Left ventricle myocardium inferior (tissue), 1 donor: ENCODE measurements at regions not wholly inside any gene's neighbourhood (a gene's known extent, or its start where the extent isn't known, plus 50 kb on each side); places are given as distances from the start of the nearest gene placed in this dataset.

Source experiments
- DNase-seq: peaks from one replicate; pipeline ENCODE4 v3.0.0-alpha.2; 2020
- H3K27ac ChIP-seq: fragments of 200-600 bp; replicated peaks from 2 replicates; pipeline ENCODE4 v1.8.0; 2021
- H3K27me3 ChIP-seq: fragments of 200-600 bp; 2 replicates; pipeline ENCODE4 v1.8.0; 2021; ENCODE audit warnings: low read depth
- H3K36me3 ChIP-seq: fragments of 200-600 bp; 2 replicates; pipeline ENCODE4 v1.8.0; 2021
- H3K4me1 ChIP-seq: fragments of 200-600 bp; 2 replicates; pipeline ENCODE4 v1.8.0; 2021
- H3K4me3 ChIP-seq: fragments of 200-600 bp; 2 replicates; pipeline ENCODE4 v1.8.0; 2021; ENCODE audit warnings: mild to moderate bottlenecking, moderate library complexity
- H3K9me3 ChIP-seq: fragments of 200-600 bp; replicated peaks from 2 replicates; pipeline ENCODE4 v1.8.0; 2021
- CTCF ChIP-seq: fragments of 200-600 bp; IDR thresholded peaks from 2 replicates; pipeline ENCODE4 v1.8.0; 2021; ENCODE audit warnings: antibody characterized with exemption, mild to moderate bottlenecking, borderline replicate concordance
- intact Hi-C: fragments of 100-400 bp; cut with micrococcal nuclease; formaldehyde crosslinking; loops from one replicate; pipeline ENCODE4 v1.11.0; 2022
- donor health status: DM: no; HTN: yes; CAD: no; lungs with severe emphysema.

- Histone ChIP-seq H3K4me1 (no peaks in the 10 kb centered on the region), H3K27me3 (no peaks in the 10 kb centered on the region), H3K9me3 (no peaks in the 10 kb centered on the region), H3K27ac (no peak overlapping the region), H3K4me3 (no peak overlapping the region), H3K36me3 (no peaks in the 10 kb centered on the region)
- no peak for DNase-seq
- intact Hi-C loops = no loop called here
- TF ChIP-seq CTCF = no peak
These were observed 294.2 kb downstream of the FIGN start for GRCh38 chr2:163441603-163442002.

- TF ChIP-seq CTCF = no peak
- Histone ChIP-seq H3K4me3 (no peak overlapping the region), H3K4me1 (no peaks in the 10 kb centered on the region), H3K27ac (no peak overlapping the region), H3K27me3 (no peaks in the 10 kb centered on the region), H3K9me3 (no peaks in the 10 kb centered on the region), H3K36me3 (no peaks in the 10 kb centered on the region)
- DNase-seq = no peak
- intact Hi-C loops = no loop called here
These were observed 298.8 kb downstream of the FIGN start for GRCh38 chr2:163436963-163437362.

- DNase-seq = no peak
- Histone ChIP-seq H3K4me3 (no peak overlapping the region), H3K36me3 (no peaks in the 10 kb centered on the region), H3K9me3 (no peaks in the 10 kb centered on the region), H3K27ac (no peak overlapping the region), H3K27me3 (no peaks in the 10 kb centered on the region), H3K4me1 (no peaks in the 10 kb centered on the region)
- intact Hi-C loops = no loop called here
- TF ChIP-seq CTCF = no peak
These were observed 307.6 kb downstream of the FIGN start for GRCh38 chr2:163428187-163428586.

- Histone ChIP-seq H3K36me3 (no peaks in the 10 kb centered on the region), H3K27ac (no peak overlapping the region), H3K9me3 (no peaks in the 10 kb centered on the region), H3K4me3 (no peak overlapping the region), H3K4me1 (no peaks in the 10 kb centered on the region), H3K27me3 (no peaks in the 10 kb centered on the region)
- no peak for DNase-seq
- intact Hi-C loops = no loop called here
- TF ChIP-seq CTCF = no peak
These were observed 315.2 kb downstream of the FIGN start for GRCh38 chr2:163420604-163421003.

- no peak for DNase-seq
- Histone ChIP-seq H3K27me3 (no peaks in the 10 kb centered on the region), H3K36me3 (no peaks in the 10 kb centered on the region), H3K4me3 (no peak overlapping the region), H3K9me3 (no peaks in the 10 kb centered on the region), H3K4me1 (no peaks in the 10 kb centered on the region), H3K27ac (no peak overlapping the region)
- no peak for TF ChIP-seq CTCF
- intact Hi-C loops = no loop called here
These were observed 316.6 kb downstream of the FIGN start for GRCh38 chr2:163419000-163419830.
